ENCODE measurements at regions not wholly inside any gene's neighbourhood (a gene's known extent, or its start where the extent isn't known, plus 50 kb on each side); places are given as distances from the start of the nearest gene placed in this dataset.

DNA sequence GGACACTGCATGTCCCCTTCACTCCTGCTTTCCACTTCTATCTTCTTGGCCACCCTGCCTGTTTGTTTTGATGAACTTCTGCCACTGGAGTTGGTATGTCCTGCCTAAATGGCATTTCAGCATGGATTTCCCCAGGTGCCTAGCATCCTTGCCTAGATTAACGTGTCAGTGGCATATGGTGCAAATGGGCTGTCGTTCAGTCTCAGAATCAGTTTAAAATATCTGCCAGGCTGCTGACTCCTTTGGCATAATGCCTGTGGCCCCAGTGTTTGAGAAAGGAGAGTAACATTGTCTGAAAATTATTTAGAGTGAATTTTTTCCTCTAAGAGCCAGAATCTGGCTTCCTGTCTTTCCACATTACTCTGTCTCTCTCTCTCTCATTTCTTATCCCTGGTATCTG, 64.9 kb upstream of the BARHL2 start:
- DNase-seq (ENCODE audit: low read depth in 3 of 3, low spot score in 1 of 3), result no peak

GRCh38 chr1:90781534-90781933, 64.4 kb upstream of the BARHL2 start:
- no peak for DNase-seq (ENCODE audit: low read depth in 3 of 3, low spot score in 1 of 3)

- DNase-seq (ENCODE audit: low read depth in 3 of 3, low spot score in 1 of 3), result no peak
Measured at GRCh38 chr1:90780981-90781380, 63.9 kb upstream of the BARHL2 start.

GRCh38 chr1:90779573-90779972, 62.5 kb upstream of the BARHL2 start:
- no peak for DNase-seq (ENCODE audit: low read depth in 3 of 3, low spot score in 1 of 3)

DNA sequence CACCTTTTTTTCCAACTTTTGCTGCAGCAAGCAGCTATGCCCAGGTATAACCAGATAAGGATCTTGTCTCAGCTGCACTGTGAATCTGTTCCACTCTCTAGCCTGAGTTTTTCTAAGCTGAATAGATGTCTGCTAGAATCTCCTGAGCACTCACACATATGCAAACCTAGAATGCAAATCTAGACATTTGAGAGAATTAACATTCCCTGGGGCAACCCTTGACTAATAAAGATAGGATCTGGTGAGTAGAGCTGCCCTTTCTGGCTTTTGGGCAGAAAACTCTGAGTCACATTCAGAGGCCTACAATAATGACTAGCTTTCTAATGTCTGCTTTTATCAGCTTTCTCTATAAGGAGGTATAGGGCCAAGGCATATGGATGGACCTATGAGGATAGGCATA, 61.4 kb upstream of the BARHL2 start:
- no peak for DNase-seq (ENCODE audit: low read depth in 3 of 3, low spot score in 1 of 3)

DNA sequence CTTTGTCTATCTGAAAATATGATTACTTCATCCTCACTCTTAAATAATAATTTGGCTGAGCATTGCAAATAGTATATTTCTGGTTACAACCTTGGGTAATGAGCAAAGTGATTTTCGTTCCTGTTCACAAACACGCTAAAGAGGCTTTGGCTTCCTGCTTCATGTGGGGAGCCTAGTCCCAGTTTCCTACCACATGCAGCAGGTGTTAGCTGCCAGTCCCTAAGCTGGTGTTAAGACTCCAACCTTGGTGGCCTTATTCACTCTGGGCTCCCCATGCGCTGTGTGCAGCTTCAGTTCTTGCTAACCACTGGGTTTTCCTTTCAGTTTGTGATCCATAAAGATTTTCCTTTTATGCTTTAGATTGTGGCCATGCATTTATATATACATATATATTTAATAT, 56.7 kb upstream of the BARHL2 start:
- no peak for DNase-seq (ENCODE audit: low read depth in 3 of 3, low spot score in 1 of 3)

- DNase-seq (ENCODE audit: low read depth in 3 of 3, low spot score in 1 of 3), result no peak
Measured at GRCh38 chr1:90768826-90769225, 51.7 kb upstream of the BARHL2 start.

DNA sequence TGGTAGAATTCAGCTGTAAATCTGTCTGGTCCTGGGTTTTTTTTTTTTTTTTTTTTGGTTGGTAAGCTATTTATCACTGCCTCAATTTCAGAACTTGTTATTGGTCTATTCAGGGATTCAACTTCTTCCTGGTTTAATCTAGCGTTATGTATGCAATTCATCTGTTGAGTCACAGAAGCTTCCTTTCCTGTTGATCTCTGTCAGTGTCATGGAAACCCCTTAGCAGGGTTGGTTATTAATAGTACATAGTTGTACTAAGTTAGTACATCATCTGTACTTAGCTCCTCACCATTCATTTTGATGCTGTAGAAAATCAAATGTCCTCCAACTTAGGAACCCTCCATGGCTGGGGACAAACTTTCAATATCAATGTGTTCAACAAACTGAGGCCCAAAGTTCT, 51.0 kb upstream of the BARHL2 start:
- DNase-seq (ENCODE audit: low read depth in 3 of 3, low spot score in 1 of 3), result no peak
